NCI-H82 treated with DMSO at 0.1 percent for 48 hours (cell line): ENCODE measurements at regions not wholly inside any gene's neighbourhood (a gene's known extent, or its start where the extent isn't known, plus 50 kb on each side); places are given as distances from the start of the nearest gene placed in this dataset.
"Not testable (repeated sequence)": the region's sequence is repeated elsewhere in the genome, so short reads cannot be mapped to it uniquely, and the experiment has no call there.

Experiments used
- DNase-seq: peaks from one replicate; lab custom pipeline; 2025; ENCODE audit not compliant: unreplicated experiment; lab: John Stamatoyannopoulos, UW

GRCh38 chr13:109406376-109406992 lies 379.9 kb downstream of the IRS2 start:
- DNase-seq = no peak

GRCh38 chr13:109403012-109403421 lies 383.4 kb downstream of the IRS2 start:
- no peak for DNase-seq

GRCh38 chr13:109401891-109402290 lies 384.5 kb downstream of the IRS2 start:
- no peak for DNase-seq

GRCh38 chr13:109401307-109401706 lies 385.1 kb downstream of the IRS2 start:
- DNase-seq = no peak

- DNase-seq = no peak
Observed at GRCh38 chr13:109400624-109401257, 385.6 kb downstream of the IRS2 start.

- DNase-seq = no peak
Observed at GRCh38 chr13:109400209-109400608, 386.2 kb downstream of the IRS2 start.

- not testable (repeated sequence) for DNase-seq
Observed at GRCh38 chr13:109398071-109398470, 388.3 kb downstream of the IRS2 start.

- no peak for DNase-seq
Observed at GRCh38 chr13:109397285-109397684, 389.1 kb downstream of the IRS2 start.

- no peak for DNase-seq
Observed at GRCh38 chr13:109396266-109396665, 390.1 kb downstream of the IRS2 start.

- no peak for DNase-seq
Observed at GRCh38 chr13:109395014-109395413, 391.4 kb downstream of the IRS2 start.

GRCh38 chr13:109394311-109394988 lies 391.9 kb downstream of the IRS2 start:
- no peak for DNase-seq

GRCh38 chr13:109393045-109393444 lies 393.3 kb downstream of the IRS2 start:
- no peak for DNase-seq

- DNase-seq = no peak
Observed at GRCh38 chr13:109390391-109390790, 396.0 kb downstream of the IRS2 start.

- no peak for DNase-seq
Observed at GRCh38 chr13:109389892-109390345, 396.5 kb downstream of the IRS2 start.

GRCh38 chr13:109389456-109389855 lies 396.9 kb downstream of the IRS2 start:
- no peak for DNase-seq

GRCh38 chr13:109387471-109387870 lies 398.9 kb downstream of the IRS2 start:
- no peak for DNase-seq

GRCh38 chr13:109385242-109385560 lies 401.2 kb downstream of the IRS2 start:
- DNase-seq = no peak

- no peak for DNase-seq
Observed at GRCh38 chr13:109384491-109385241, 401.7 kb downstream of the IRS2 start.

- DNase-seq = no peak
Observed at GRCh38 chr13:109383683-109384082, 402.7 kb downstream of the IRS2 start.

GRCh38 chr13:109381546-109382180 lies 404.7 kb downstream of the IRS2 start:
- no peak for DNase-seq

GRCh38 chr13:109380457-109380856 lies 405.9 kb downstream of the IRS2 start:
- DNase-seq = no peak
